ENCODE measurements at regions not wholly inside any gene's neighbourhood (a gene's known extent, or its start where the extent isn't known, plus 50 kb on each side); places are given as distances from the start of the nearest gene placed in this dataset.

DNA sequence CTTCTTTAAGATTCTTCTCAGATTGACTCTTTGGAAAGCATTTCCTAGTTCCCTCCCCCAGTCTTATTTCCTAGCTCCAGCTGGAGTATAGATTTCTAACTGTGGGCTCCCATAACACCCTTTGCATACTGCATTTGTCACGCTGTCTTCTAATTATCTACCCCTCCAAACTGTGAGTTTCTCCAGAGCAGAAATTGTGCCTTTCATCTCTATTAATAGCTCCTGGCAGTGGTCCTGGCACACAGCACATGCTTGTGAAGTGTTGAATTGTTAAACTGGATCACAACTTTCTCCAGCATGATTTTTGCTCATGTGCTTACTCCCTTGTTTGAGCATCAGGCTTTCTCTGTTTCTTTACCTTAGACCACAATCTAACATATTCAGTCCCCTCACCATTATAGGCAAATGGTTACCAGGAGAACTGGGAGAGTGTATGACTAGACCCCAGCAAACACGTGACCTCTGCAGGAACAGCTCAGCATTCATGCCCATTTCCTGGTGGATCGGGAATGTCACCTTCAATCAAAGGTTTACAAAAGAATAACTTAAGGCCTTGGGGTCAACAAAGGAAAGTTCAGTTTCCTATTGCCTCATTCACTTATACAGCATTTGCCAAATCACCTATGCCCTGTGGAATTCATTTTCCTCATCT, 175.7 kb upstream of the TANK start:
- Mint-ChIP-seq H3K36me3 (no peaks in the 10 kb centered on the region), H3K9me3 (peaks cover 6% of the 10 kb centered on the region), H3K4me1 (no peaks in the 10 kb centered on the region), H3K4me3 (no peak overlapping the region), H3K27me3 (peaks cover 16% of the 10 kb centered on the region), H3K27ac (no peak overlapping the region)
- DNase-seq (ENCODE audit: low spot score in 2 of 2) (no peak), ATAC-seq (ENCODE audit: low read depth) (no peak)

DNA sequence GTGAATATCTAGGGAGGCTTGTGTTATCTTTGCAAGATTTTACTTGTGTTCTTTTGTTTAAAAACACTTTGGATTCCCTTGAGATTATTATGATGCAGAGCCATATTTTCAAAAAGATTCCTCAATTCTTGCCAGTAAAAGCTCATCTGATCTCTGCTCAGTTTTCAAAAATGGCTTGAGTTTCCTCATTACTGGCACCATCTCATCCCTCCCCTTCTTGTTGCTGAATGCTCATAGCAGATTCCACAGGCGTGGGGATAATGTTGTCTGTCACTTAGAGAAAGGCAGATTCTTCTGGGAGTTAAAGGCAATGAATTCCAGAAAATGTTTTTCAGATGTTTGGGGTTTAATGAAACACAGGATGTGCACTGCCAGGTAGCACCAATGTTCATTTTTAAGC, 170.4 kb upstream of the TANK start:
- ATAC-seq (ENCODE audit: low read depth): no peak
- Mint-ChIP-seq H3K27ac (no peak overlapping the region), H3K4me1 (peaks cover 8% of the 10 kb centered on the region)

DNA sequence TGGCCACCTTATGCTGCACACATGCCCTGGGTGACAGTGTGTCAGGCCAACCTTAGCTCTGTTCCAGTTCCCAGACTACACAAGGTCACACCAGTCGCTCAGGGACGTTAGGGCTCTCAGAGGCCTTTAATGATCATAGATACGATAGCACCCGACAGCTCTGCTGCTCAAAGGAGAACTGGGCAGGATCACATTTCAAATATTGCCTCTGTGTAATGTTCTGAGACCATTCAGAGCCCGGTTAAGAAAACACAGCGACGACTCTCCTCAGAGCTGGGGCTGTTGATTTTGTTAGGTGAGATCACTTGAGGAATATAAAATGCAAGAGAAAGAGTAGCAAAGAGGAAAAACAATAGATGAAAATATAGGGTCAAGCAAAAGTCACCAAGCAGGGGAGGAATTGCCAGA, 166.6 kb upstream of the TANK start:
- Mint-ChIP-seq H3K4me3 (no peak overlapping the region), H3K27me3 (peaks cover 2% of the 10 kb centered on the region), H3K27ac (no peak overlapping the region), H3K36me3 (no peaks in the 10 kb centered on the region), H3K9me3 (no peaks in the 10 kb centered on the region), H3K4me1 (peaks cover 8% of the 10 kb centered on the region)
- DNase-seq (ENCODE audit: low spot score in 2 of 2) (no peak), ATAC-seq (ENCODE audit: low read depth) (no peak)

More for the DNA sequence above, 170.4 kb upstream of the TANK start:
- no peak overlapping the region for H3K4me3 Mint-ChIP-seq
- no peak for DNase-seq (ENCODE audit: low spot score in 2 of 2)
- peaks cover 4% of the 10 kb centered on the region for H3K27me3 Mint-ChIP-seq
- no peaks in the 10 kb centered on the region for H3K36me3 Mint-ChIP-seq
- peaks cover 6% of the 10 kb centered on the region for H3K9me3 Mint-ChIP-seq

DNA sequence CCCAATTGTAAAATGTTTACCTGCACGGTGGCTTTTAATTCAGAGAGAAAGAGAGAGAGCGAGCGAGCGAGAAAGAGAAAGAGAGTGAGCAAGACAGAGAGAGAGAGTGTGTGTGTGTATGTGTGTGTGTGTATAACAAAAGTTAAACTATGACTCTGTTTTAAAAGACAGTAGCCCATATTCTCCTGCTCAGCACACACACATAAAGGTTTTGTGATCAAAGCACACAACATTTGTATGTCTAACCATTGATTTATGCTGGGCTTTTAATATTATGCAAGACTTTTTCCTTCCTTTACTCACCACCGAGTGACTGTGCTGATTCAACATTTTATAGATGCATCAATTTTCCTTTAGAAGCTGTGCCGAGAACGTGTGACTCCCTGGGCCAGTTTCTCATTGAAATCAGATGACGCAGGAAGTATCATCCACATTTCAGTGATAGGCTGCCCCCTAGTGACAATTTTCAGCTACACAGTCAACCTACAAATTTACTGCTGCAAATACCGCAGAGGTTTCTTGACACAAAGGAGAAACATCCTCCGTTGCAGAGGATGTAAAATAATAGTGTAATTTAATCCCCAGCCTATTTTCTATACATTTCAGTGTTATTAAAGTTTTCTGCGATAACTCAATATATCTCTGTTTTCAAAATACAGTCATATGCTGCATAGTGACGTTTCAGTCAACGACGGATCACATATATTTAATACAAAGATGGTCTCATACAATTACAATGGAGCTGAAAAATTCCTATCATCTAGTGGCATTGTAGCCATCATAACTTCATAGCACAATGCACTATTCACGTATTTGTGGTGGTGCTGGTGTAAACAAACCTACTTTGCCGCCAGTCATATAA, 165.9 kb upstream of the TANK start:
- Mint-ChIP-seq H3K4me3 (peak overlapping the region; percentile 46), H3K27ac (no peak overlapping the region), H3K36me3 (no peaks in the 10 kb centered on the region), H3K4me1 (peaks cover 8% of the 10 kb centered on the region), H3K27me3 (no peaks in the 10 kb centered on the region), H3K9me3 (no peaks in the 10 kb centered on the region)
- DNase-seq (ENCODE audit: low spot score in 2 of 2) (peak; percentile 65 to 78), ATAC-seq (ENCODE audit: low read depth) (peak; percentile 80)

DNA sequence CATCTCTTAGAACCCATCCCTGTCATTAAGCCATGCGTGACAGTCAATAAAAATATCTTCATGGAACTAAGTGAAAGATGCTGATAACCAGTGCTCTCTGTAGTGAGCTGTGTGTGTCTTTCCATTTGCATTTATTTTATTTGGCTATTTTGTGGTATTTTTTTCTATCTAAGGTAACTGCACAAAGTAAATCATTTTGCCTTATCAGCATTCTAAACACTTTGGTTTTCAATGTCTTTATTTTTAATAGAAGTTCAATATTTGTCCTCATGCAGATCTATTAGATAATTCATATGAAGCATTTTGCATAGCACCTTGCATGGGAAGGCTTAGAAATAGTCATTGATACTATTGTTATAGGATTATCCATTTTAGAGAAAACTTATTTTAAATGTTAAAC, 163.6 kb upstream of the TANK start:
- Mint-ChIP-seq H3K4me3 (no peak overlapping the region), H3K9me3 (no peaks in the 10 kb centered on the region), H3K27ac (no peak overlapping the region), H3K27me3 (no peaks in the 10 kb centered on the region), H3K36me3 (no peaks in the 10 kb centered on the region), H3K4me1 (peaks cover 8% of the 10 kb centered on the region)
- ATAC-seq (ENCODE audit: low read depth) (no peak), DNase-seq (ENCODE audit: low spot score in 2 of 2) (no peak)

DNA sequence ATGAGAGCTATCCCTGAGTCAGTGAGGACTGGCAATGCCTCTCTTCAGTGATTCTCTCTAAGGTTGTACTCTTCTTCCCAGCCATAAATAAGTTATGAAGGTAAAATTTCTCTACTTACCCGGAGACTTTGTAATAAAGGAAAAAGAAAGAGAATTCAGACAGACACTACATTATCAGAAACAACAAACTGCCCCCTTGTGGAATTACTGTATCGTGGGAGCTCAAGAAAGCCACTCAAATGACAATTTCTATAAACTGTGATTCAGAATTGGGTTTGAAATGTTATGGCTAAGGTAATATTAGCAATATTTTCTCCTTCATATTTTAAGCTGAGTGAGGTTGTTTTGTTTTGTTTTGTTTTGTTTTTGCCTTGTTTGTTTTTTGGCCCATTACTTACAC, 155.8 kb upstream of the TANK start:
- DNase-seq (ENCODE audit: low spot score in 2 of 2) (no peak), ATAC-seq (ENCODE audit: low read depth) (no peak)
- H3K27ac Mint-ChIP-seq: no peak overlapping the region
- H3K36me3 Mint-ChIP-seq: no peaks in the 10 kb centered on the region
- no peaks in the 10 kb centered on the region for H3K4me1 Mint-ChIP-seq
- H3K27me3 Mint-ChIP-seq: peaks cover 12% of the 10 kb centered on the region
- H3K9me3 Mint-ChIP-seq: no peaks in the 10 kb centered on the region
- H3K4me3 Mint-ChIP-seq: no peak overlapping the region

DNA sequence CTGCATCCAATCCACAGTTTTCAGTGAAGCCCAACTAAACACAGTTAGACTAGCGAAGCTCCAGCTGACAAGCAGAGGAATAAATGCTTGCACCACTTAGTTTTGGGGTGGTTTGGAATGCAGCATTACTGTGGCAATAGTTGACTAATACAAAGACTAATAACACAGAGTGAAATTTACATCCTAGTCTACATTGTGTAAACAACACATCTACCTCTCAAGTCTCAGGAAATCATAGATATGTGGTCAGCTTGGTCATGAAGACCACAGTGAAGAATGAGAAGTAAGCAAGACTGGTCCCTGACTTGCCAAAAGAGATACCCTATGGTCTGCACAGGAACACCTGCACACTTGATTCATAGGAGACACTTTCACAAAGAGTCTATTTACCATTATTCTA, 155.1 kb upstream of the TANK start:
- ATAC-seq (ENCODE audit: low read depth): no peak
- DNase-seq (ENCODE audit: low spot score in 2 of 2): no peak
- H3K4me1 Mint-ChIP-seq: no peaks in the 10 kb centered on the region
- no peak overlapping the region for H3K4me3 Mint-ChIP-seq
- H3K27ac Mint-ChIP-seq: no peak overlapping the region
- no peaks in the 10 kb centered on the region for H3K9me3 Mint-ChIP-seq
- H3K36me3 Mint-ChIP-seq: no peaks in the 10 kb centered on the region
- H3K27me3 Mint-ChIP-seq: peaks cover 15% of the 10 kb centered on the region

DNA sequence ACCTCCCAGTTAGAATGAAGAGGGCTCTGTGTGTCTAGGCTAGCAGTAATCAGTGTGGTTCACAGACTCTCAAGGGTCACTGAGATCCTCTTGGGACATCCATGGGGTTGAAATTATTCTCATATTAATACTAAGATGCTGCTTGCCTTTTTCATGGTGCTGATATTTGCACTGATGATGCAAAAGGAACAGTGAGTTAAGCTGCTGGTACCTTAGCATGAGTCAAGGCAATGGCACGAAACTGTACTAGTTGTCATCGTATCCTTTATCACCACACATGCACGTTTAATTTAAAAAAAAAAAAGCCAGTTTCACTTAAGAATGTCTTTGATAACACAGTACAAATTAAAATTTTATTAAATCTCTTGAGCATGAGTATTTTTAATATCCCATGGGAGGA, 151.9 kb upstream of the TANK start:
- Mint-ChIP-seq H3K27ac (no peak overlapping the region), H3K27me3 (peaks cover 18% of the 10 kb centered on the region), H3K4me1 (no peaks in the 10 kb centered on the region), H3K36me3 (no peaks in the 10 kb centered on the region), H3K4me3 (no peak overlapping the region), H3K9me3 (peaks cover 1% of the 10 kb centered on the region)
- ATAC-seq (ENCODE audit: low read depth) (no peak), DNase-seq (ENCODE audit: low spot score in 2 of 2) (no peak)

DNA sequence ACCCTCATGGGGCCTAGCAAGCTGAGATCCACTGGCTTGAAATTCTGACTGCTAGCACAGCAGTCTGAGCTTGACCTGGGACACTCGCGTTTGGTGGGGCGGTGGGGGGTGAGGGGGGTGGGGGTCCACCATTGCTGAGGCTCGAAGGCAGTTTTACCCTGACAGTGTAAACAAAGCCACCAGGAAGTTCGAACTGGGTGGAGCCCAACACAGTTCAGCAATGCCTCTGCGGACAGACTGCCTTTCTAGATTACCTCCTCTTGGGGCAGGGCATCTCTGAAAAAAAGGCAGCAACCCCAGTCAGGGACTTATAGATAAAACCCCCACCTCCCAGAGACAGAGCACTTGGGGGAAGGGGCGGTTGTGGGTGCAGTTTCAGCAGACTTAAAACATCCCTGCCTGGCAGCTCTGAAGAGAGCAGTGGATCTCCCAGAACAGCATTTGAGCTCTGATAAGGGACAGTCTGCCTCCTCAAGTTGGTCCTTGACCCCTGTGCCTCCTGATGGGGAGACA, 149.7 kb upstream of the TANK start:
- Mint-ChIP-seq H3K36me3 (peaks cover 6% of the 10 kb centered on the region), H3K27ac (no peak overlapping the region), H3K4me3 (no peak overlapping the region), H3K4me1 (no peaks in the 10 kb centered on the region), H3K9me3 (peaks cover 6% of the 10 kb centered on the region), H3K27me3 (peaks cover 11% of the 10 kb centered on the region)
- no peak for ATAC-seq (ENCODE audit: low read depth)
- no peak for DNase-seq (ENCODE audit: low spot score in 2 of 2)

DNA sequence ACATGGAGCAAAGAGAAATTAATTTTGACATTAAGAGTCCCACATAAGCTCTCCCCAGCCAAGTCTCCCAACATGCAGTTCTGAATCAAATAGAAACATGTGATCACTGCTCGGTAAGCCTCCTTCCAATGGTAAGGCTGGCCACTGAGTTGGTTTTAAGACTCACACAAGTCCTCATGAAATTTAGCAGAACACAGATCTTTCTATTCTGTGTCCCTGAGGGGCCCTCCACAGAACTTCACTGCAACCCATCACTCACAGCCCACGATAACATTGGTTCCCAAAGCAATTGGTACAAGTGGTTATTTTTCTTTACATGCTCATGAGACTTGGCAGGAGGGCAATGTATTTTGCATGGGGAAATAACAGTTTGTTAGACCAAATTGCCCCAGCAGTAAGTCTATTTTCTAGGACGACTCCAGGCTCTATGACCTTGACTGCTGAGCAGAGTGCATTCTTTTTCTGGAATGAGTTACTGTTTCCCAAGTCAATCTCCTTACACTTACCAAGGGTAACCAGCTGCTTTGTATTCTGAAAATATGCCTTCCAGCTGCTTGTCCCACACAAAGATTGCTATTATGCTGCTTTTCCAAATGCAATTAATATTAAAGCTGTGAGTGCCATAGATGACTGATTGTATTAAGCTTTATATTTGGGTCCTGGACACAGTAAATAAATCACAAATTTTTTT, 142.3 kb upstream of the TANK start:
- H3K36me3 Mint-ChIP-seq: peaks cover 6% of the 10 kb centered on the region
- no peak overlapping the region for H3K4me3 Mint-ChIP-seq
- H3K9me3 Mint-ChIP-seq: peaks cover 8% of the 10 kb centered on the region
- no peak for DNase-seq (ENCODE audit: low spot score in 2 of 2)
- H3K4me1 Mint-ChIP-seq: no peaks in the 10 kb centered on the region
- H3K27ac Mint-ChIP-seq: no peak overlapping the region
- ATAC-seq (ENCODE audit: low read depth): no peak
- peaks cover 4% of the 10 kb centered on the region for H3K27me3 Mint-ChIP-seq

DNA sequence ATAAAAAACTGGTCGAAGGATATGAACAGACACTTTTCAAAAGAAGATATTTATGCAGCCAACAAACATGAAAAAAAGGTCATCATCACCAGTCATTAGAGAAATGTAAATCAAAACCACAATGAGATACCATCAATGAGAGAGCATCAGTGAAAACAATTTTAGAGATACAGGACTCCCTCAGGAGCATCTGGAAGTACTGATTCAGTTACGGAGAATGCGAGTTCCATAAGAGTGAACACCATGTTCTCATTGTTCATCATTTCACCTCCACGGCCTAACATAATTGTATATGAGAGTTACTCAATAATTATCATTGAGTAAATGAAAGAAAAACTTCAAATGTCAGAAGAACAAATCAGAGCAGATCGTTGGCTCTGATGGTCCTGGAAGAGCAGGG, 140.9 kb upstream of the TANK start:
- Mint-ChIP-seq H3K4me1 (no peaks in the 10 kb centered on the region), H3K36me3 (peaks cover 6% of the 10 kb centered on the region), H3K27ac (no peak overlapping the region), H3K27me3 (peaks cover 7% of the 10 kb centered on the region), H3K4me3 (no peak overlapping the region), H3K9me3 (peaks cover 8% of the 10 kb centered on the region)
- DNase-seq (ENCODE audit: low spot score in 2 of 2) (no peak), ATAC-seq (ENCODE audit: low read depth) (no peak)

DNA sequence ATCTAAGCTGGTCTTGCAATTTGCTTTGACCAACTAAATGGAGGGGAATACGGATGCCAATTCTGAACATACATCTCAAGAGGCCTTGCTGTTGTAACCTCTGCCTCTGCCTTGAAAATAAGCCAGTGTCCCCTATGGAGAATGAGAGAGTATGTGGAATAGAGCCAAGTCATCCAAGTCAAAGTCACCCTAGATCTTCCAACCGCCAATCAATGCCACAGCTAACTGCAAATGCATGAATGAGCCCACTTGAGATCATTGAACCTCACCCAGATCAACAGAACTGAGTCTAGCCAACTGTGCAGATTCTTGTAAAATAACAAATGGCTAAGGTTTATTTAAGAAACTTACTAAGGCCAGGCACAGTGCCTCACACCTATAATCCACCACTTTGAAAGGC, 139.8 kb upstream of the TANK start:
- DNase-seq (ENCODE audit: low spot score in 2 of 2) (no peak), ATAC-seq (ENCODE audit: low read depth) (no peak)
- Mint-ChIP-seq H3K36me3 (no peaks in the 10 kb centered on the region), H3K27me3 (peaks cover 7% of the 10 kb centered on the region), H3K4me1 (no peaks in the 10 kb centered on the region), H3K9me3 (peaks cover 3% of the 10 kb centered on the region), H3K4me3 (no peak overlapping the region), H3K27ac (no peak overlapping the region)

DNA sequence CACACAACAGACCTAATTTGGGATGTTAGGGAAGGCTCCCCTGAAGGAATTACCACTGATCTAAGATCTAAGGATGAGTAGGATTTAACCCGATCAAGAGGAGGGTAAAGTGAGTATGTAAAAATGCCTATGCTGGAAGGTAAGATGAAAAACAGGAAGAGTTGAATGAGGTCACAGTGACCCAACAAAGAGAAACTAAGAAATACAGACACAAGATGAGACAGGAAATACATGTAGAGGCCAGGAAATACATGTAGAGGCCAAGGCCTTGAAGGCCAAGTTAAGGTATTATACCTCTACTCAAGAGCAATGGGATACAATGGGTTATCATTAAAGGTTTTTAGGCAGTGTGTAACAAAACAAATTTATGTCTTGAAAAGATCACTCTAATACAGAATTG, 131.6 kb upstream of the TANK start:
- DNase-seq (ENCODE audit: low spot score in 2 of 2): no peak
- Mint-ChIP-seq H3K27ac (no peak overlapping the region), H3K9me3 (peaks cover 7% of the 10 kb centered on the region), H3K27me3 (peaks cover 7% of the 10 kb centered on the region), H3K4me1 (no peaks in the 10 kb centered on the region), H3K36me3 (no peaks in the 10 kb centered on the region), H3K4me3 (no peak overlapping the region)
- ATAC-seq (ENCODE audit: low read depth): no peak

DNA sequence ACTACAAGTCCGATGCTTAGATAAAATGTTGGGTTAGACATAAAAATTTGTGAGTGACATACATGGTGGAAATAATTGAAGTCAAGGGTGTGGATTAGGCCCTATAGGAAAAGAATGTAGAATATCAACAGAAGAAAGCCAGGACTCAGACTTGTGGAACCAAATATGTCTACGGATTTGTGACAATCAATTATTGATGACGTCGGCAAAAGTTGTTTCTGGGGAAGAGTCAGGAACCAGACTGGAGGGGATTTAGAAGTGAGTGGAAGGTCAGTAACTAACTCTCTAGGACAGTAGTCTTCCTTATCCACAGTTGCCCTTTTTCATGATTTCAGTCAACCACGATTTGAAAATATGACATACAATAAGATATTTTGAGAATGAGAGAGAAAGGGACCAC, 130.9 kb upstream of the TANK start:
- ATAC-seq (ENCODE audit: low read depth) (no peak), DNase-seq (ENCODE audit: low spot score in 2 of 2) (no peak)
- H3K4me3 Mint-ChIP-seq: no peak overlapping the region
- H3K27ac Mint-ChIP-seq: no peak overlapping the region
- H3K4me1 Mint-ChIP-seq: no peaks in the 10 kb centered on the region
- peaks cover 3% of the 10 kb centered on the region for H3K27me3 Mint-ChIP-seq
- no peaks in the 10 kb centered on the region for H3K36me3 Mint-ChIP-seq
- peaks cover 5% of the 10 kb centered on the region for H3K9me3 Mint-ChIP-seq

Data from memory B cell (primary cell).